ENCODE measurements at regions not wholly inside any gene's neighbourhood (a gene's known extent, or its start where the extent isn't known, plus 50 kb on each side); places are given as distances from the start of the nearest gene placed in this dataset.

DNA sequence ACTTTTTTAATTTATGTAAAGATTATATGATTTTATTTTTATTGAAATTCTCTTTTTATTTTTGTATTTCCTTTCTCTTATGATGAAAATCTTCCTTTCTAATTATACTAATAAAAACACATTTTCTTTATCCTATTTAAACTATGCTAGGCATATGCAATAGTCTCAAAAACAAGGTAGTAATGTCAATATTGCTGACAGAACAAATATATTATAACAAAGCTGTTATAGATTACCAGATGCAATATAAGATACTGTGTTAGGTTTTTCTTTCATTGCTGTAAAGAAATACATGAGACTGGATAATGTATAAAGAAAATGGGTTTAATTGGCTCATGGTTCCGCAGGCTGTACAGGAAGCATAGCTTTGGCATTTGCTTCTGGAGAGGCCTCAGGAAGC lies 631.2 kb upstream of the SOX11 start:
- TF ChIP-seq CTCF (IDR thresholded peaks at IDR 0.05; ENCODE audit: borderline replicate concordance, extremely low read depth, low read length, poor library complexity, severe bottlenecking) (no peak), EZH2 (IDR thresholded peaks at IDR 0.05; ENCODE audit: borderline replicate concordance, low read depth, low read length, severe bottlenecking) (no peak)

Data from DND-41 (cell line).